Spleen (tissue), 11 donors: ENCODE measurements at regions not wholly inside any gene's neighbourhood (a gene's known extent, or its start where the extent isn't known, plus 50 kb on each side); places are given as distances from the start of the nearest gene placed in this dataset.

Source experiments
- DNase-seq: peaks from one replicate; pipeline ENCODE4 v3.0.0-alpha.2; 2020
- H3K27ac ChIP-seq, 8 donors: fragments of 200-600 bp; sonication (generic) in 7 of 8; 1 replicate in 4 of 8; 2 replicates in 4 of 8; pipeline versions ENCODE4 v1.5.0 to v1.8.0; 2016 to 2021; ENCODE audit warnings: inconsistent platforms in 4 of 8, mild to moderate bottlenecking in 4 of 8, moderate library complexity in 1 of 8
- H3K27me3 ChIP-seq, 7 donors: fragments of 200-600 bp; sonication (generic) in 6 of 7; replicated peaks in 1 of 7; 1 replicate in 4 of 7; 2 replicates in 3 of 7; pipeline versions ENCODE4 v1.5.0 to v1.8.0; 2016 to 2021; ENCODE audit warnings: inconsistent platforms in 3 of 7, mild to moderate bottlenecking in 1 of 7
- H3K36me3 ChIP-seq, 6 donors: fragments of 200-600 bp; sonication (generic) in 5 of 6; 1 replicate in 4 of 6; 2 replicates in 2 of 6; pipeline versions ENCODE4 v1.5.0 to v1.8.0; 2016 to 2021; ENCODE audit warnings: inconsistent platforms in 2 of 6
- H3K4me1 ChIP-seq, 6 donors: fragments of 200-600 bp; sonication (generic) in 5 of 6; 1 replicate in 3 of 6; 2 replicates in 3 of 6; pipeline versions ENCODE4 v1.5.0 to v1.8.0; 2016 to 2021; ENCODE audit warnings: inconsistent platforms in 3 of 6
- H3K4me3 ChIP-seq, 8 donors: fragments of 200-600 bp; sonication (generic) in 7 of 8; 1 replicate in 4 of 8; 2 replicates in 4 of 8; pipeline versions ENCODE4 v1.5.0 to v1.8.0; 2016 to 2021; ENCODE audit warnings: inconsistent platforms in 4 of 8, mild to moderate bottlenecking in 4 of 8, moderate library complexity in 2 of 8
- H3K9me3 ChIP-seq, 8 donors: fragments of 200-600 bp; sonication (generic) in 7 of 8; 1 replicate in 4 of 8; 2 replicates in 4 of 8; pipeline versions ENCODE4 v1.5.0 to v1.8.0; 2016 to 2021; ENCODE audit warnings: inconsistent platforms in 4 of 8
- POLR2A ChIP-seq, 3 donors: fragments of 450-650 bp; IDR thresholded peaks; one replicate each; pipeline ENCODE4 v1.5.1; 2017; ENCODE audit warnings: antibody characterized with exemption in 3 of 3, mild to moderate bottlenecking in 1 of 3
- POLR2AphosphoS5 ChIP-seq, 3 donors: sonication (generic); formaldehyde crosslinking; IDR thresholded peaks; one replicate each; pipeline ENCODE4 v1.5.1; 2017; ENCODE audit warnings: antibody characterized with exemption in 3 of 3
- WGBS, 5 donors: extraction: QIAGEN DNeasy Blood & Tissue Kit in 3 of 5; methylation state at CpG; one replicate each; pipeline versions ENCODE4 v1.1.5 to v1.1.7; 2013 to 2018; 5-methylcytosine and 5-hydroxymethylcytosine counted together
- intact Hi-C: fragments of 100-400 bp; cut with DNase I; formaldehyde crosslinking; loops from one replicate; pipeline ENCODE4 v1.15.0; 2023; ENCODE audit warnings: low total_unique reads
- TF ChIP-seq, protein P1 (sequence below), 11 experiments: fragments of 200-600 bp in 7 of 11; fragments of 450-650 bp in 4 of 11; sonication (generic) in 4 of 11; IDR thresholded peaks in 8 of 11; conservative IDR thresholded peaks in 3 of 11; 1 replicate in 7 of 11; 2 replicates in 4 of 11; pipeline versions ENCODE4 v1.4.0 to v1.8.0; 2016 to 2021; ENCODE audit warnings: antibody characterized with exemption in 11 of 11, inconsistent platforms in 4 of 11, mild to moderate bottlenecking in 1 of 11
- donor health status: healthy with polysubstance abuse.
- donor health status: DM: no; HTN: no; CAD: no; lungs with moderate emphysema.
- donor health status: DM: no; HTN: no; CAD: no.
- donor health status: Bipolar disorder and iron deficiency.
- donor health status: healthy.
- donor health status: DM: no; HTN: no; CAD: no.
- donor health status: DM: yes; HTN: yes; CAD: no.

GRCh38 chr18:28281400-28281799, 104.5 kb upstream of the CDH2 start:
- no peak overlapping the region for H3K4me3 ChIP-seq
- no peak for DNase-seq
- intact Hi-C loops, result no loop called here
- no peaks in the 10 kb centered on the region for H3K36me3 ChIP-seq
- no peak overlapping the region for H3K27ac ChIP-seq
- H3K27me3 ChIP-seq, result no peaks in the 10 kb centered on the region
- H3K4me1 ChIP-seq, result no peaks in the 10 kb centered on the region
- peaks cover 0 to 5% (median 0%) of the 10 kb centered on the region in 8 donors for H3K9me3 ChIP-seq
- WGBS, 5 donors, result 61 to 77% (median 64%) methylated on average over 2 of the region's 2 CpGs
- TF ChIP-seq POLR2AphosphoS5 (IDR thresholded peaks at IDR 0.05), result no peak
- TF ChIP-seq POLR2A (IDR thresholded peaks at IDR 0.05), result no peak
- TF ChIP-seq, protein P1, sequence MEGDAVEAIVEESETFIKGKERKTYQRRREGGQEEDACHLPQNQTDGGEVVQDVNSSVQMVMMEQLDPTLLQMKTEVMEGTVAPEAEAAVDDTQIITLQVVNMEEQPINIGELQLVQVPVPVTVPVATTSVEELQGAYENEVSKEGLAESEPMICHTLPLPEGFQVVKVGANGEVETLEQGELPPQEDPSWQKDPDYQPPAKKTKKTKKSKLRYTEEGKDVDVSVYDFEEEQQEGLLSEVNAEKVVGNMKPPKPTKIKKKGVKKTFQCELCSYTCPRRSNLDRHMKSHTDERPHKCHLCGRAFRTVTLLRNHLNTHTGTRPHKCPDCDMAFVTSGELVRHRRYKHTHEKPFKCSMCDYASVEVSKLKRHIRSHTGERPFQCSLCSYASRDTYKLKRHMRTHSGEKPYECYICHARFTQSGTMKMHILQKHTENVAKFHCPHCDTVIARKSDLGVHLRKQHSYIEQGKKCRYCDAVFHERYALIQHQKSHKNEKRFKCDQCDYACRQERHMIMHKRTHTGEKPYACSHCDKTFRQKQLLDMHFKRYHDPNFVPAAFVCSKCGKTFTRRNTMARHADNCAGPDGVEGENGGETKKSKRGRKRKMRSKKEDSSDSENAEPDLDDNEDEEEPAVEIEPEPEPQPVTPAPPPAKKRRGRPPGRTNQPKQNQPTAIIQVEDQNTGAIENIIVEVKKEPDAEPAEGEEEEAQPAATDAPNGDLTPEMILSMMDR (IDR thresholded peaks at IDR 0.05 in 8 of 11, conservative IDR thresholded peaks at IDR 0.05 in 3 of 11), result no peak

DNA sequence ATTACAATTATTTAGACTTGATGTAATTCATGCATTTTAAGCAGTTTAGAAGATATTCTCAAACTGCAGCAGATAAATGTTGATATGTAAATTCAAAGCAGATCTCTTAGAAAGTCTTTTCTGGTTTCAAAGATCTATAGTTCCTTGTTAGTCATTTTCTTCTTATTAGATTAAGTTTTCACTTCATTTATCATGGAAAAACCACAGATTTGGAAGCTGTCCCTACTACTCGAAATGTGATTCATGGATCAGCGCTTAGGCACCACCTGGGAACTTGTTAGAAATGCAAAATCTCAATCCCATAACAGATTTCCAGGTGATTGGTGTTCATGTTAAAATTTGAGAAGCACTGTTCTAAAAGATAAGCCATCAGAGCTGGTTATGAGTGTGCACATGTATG, 92.8 kb upstream of the CDH2 start:
- Histone ChIP-seq H3K27me3 (no peaks in the 10 kb centered on the region), H3K36me3 (no peaks in the 10 kb centered on the region), H3K27ac (no peak overlapping the region), H3K4me3 (no peak overlapping the region), H3K4me1 (no peaks in the 10 kb centered on the region), H3K9me3 (peaks cover 0 to 12% (median 0%) of the 10 kb centered on the region in 8 donors)
- DNase-seq, result no peak
- TF ChIP-seq, protein P1 (IDR thresholded peaks at IDR 0.05 in 8 of 11, conservative IDR thresholded peaks at IDR 0.05 in 3 of 11), result no peak
- TF ChIP-seq POLR2AphosphoS5 (IDR thresholded peaks at IDR 0.05), result no peak
- TF ChIP-seq POLR2A (IDR thresholded peaks at IDR 0.05), result no peak
- 74 to 79% (median 76%) methylated on average over 2 of the region's 2 CpGs for WGBS, 5 donors
- intact Hi-C loops, result no loop called here

GRCh38 chr18:28267878-28268625, 91.1 kb upstream of the CDH2 start:
- no peaks in the 10 kb centered on the region for H3K36me3 ChIP-seq
- H3K27ac ChIP-seq, result no peak overlapping the region
- H3K4me3 ChIP-seq, result no peak overlapping the region
- peaks cover 0 to 12% (median 0%) of the 10 kb centered on the region in 8 donors for H3K9me3 ChIP-seq
- intact Hi-C loops, result no loop called here
- no peaks in the 10 kb centered on the region for H3K27me3 ChIP-seq
- 61 to 79% (median 63%) methylated on average over 4 of the region's 4 CpGs for WGBS, 5 donors
- no peak for DNase-seq
- H3K4me1 ChIP-seq, result no peaks in the 10 kb centered on the region
- TF ChIP-seq, protein P1 (IDR thresholded peaks at IDR 0.05 in 8 of 11, conservative IDR thresholded peaks at IDR 0.05 in 3 of 11), result no peak
- TF ChIP-seq POLR2A (IDR thresholded peaks at IDR 0.05), result no peak
- TF ChIP-seq POLR2AphosphoS5 (IDR thresholded peaks at IDR 0.05), result no peak

DNA sequence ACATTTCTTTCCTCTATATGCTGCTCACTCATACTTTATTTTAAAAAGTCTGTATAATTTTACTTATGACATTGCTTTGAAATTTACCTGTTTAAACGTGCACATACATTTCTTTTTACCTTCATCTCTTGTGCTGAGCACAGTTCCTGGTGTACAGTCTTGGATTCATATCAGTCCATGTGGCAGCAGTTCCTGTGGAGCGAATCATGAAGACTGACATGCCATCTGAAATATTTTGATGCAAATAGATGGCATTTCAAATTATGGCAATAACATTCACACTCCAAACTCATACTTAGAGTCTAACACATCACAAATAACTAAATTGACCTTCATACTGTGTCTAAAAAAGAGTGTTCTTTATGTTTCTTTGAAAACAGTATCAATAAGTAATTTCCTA, 90.3 kb upstream of the CDH2 start:
- Histone ChIP-seq H3K4me1 (no peaks in the 10 kb centered on the region), H3K27ac (no peak overlapping the region), H3K4me3 (no peak overlapping the region), H3K27me3 (no peaks in the 10 kb centered on the region), H3K36me3 (no peaks in the 10 kb centered on the region), H3K9me3 (peaks cover 0 to 12% (median 0%) of the 10 kb centered on the region in 8 donors)
- TF ChIP-seq POLR2A (IDR thresholded peaks at IDR 0.05) (no peak), POLR2AphosphoS5 (IDR thresholded peaks at IDR 0.05) (no peak)
- TF ChIP-seq, protein P1 (IDR thresholded peaks at IDR 0.05 in 8 of 11, conservative IDR thresholded peaks at IDR 0.05 in 3 of 11), result no peak
- no peak for DNase-seq
- WGBS, 5 donors, result 55 to 67% (median 61%) methylated on average over 2 of the region's 2 CpGs
- intact Hi-C loops, result no loop called here
